ENCODE measurements at regions not wholly inside any gene's neighbourhood (a gene's known extent, or its start where the extent isn't known, plus 50 kb on each side); places are given as distances from the start of the nearest gene placed in this dataset.

DNA sequence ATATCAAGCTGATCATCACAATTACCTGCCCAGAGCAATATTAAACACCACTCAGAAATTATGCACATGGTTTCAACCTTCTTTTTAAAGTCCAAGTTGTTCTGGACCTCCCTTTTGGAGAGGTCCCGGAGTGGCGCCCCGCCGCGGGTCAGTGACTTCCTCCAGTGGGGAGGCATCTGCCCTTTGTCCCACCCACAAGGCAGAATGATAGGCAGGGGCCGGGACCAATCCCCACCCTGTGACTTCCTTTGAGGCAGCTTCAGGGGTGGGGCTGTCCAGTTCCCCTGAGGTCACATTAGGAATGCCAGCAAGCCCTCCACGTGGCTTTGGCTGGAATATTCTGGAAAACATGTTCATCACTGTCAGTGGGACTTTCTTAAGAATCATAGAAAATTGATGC is 207.0 kb downstream of the ANKRD60 start:
- DNase-seq (ENCODE audit: low spot score in 2 of 2) = peak; percentile 37 to 50
- H3K27ac ChIP-seq = peak overlapping the region in 1 of 4 donors; percentile 60

DNA sequence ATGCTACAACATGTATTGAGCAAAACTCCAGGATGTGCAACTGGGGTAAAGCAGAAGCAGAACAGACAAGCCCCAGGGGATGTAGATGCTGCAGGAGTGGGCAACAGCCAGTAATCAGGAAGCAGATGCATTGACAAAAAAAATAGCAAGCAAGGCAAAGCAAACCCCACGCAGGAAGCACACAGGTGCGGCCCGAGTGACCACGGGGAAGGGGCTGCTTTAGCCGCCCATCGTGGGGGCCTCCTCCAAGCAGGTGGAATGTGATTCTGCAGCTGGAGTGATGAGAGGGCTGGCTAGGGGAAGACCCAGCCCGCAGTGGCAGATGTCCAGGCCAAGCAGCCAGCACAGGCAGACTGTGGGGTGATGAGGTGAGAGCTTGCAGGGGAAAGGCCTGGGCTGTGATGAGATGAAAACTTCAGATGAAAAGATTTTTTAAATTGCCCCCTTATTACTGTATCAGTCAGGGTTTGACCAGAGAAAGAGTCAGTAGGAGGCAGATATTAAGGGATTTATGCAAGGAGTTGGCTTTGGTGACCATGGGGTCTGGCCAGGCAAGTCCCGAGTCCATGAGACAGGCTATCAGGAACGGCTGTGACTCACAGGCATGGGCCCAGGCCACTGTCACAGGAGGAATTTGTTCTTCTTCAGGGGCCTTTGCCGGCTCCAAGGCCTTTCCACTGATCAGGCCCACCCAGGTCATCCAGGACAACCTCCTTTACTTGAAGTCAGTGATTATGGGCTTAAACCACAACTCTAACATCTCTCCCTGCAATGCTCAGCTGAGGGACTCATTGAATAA is 207.6 kb downstream of the ANKRD60 start:
- Histone ChIP-seq H3K4me3 (no peak overlapping the region), H3K4me1 (peaks cover 3 to 71% (median 14%) of the 10 kb centered on the region in 4 donors), H3K27me3 (no peaks in the 10 kb centered on the region), H3K9me3 (no peaks in the 10 kb centered on the region), H3K36me3 (no peaks in the 10 kb centered on the region), H3K27ac (peak overlapping the region in 2 of 4 donors; percentile 22 to 60)
- WGBS, 2 donors = 51 to 60% methylated on average over 10 of the region's 10 CpGs
- TF ChIP-seq, protein P1, sequence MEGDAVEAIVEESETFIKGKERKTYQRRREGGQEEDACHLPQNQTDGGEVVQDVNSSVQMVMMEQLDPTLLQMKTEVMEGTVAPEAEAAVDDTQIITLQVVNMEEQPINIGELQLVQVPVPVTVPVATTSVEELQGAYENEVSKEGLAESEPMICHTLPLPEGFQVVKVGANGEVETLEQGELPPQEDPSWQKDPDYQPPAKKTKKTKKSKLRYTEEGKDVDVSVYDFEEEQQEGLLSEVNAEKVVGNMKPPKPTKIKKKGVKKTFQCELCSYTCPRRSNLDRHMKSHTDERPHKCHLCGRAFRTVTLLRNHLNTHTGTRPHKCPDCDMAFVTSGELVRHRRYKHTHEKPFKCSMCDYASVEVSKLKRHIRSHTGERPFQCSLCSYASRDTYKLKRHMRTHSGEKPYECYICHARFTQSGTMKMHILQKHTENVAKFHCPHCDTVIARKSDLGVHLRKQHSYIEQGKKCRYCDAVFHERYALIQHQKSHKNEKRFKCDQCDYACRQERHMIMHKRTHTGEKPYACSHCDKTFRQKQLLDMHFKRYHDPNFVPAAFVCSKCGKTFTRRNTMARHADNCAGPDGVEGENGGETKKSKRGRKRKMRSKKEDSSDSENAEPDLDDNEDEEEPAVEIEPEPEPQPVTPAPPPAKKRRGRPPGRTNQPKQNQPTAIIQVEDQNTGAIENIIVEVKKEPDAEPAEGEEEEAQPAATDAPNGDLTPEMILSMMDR (IDR thresholded peaks at IDR 0.05) = no peak
- no peak for TF ChIP-seq POLR2A (IDR thresholded peaks at IDR 0.05)
- no peak for TF ChIP-seq EP300 (IDR thresholded peaks at IDR 0.05)
- no peak for DNase-seq (ENCODE audit: low spot score in 2 of 2)

More for the DNA sequence above, 207.0 kb downstream of the ANKRD60 start:
- Histone ChIP-seq H3K4me3 (no peak overlapping the region), H3K36me3 (no peaks in the 10 kb centered on the region), H3K27me3 (no peaks in the 10 kb centered on the region), H3K9me3 (no peaks in the 10 kb centered on the region), H3K4me1 (peaks cover 3 to 70% (median 14%) of the 10 kb centered on the region in 4 donors)
- no peak for TF ChIP-seq POLR2A (IDR thresholded peaks at IDR 0.05)
- no peak for TF ChIP-seq EP300 (IDR thresholded peaks at IDR 0.05)
- TF ChIP-seq, protein P1 (IDR thresholded peaks at IDR 0.05) = no peak
- WGBS, 2 donors = 75 to 84% methylated on average over 7 of the region's 7 CpGs

DNA sequence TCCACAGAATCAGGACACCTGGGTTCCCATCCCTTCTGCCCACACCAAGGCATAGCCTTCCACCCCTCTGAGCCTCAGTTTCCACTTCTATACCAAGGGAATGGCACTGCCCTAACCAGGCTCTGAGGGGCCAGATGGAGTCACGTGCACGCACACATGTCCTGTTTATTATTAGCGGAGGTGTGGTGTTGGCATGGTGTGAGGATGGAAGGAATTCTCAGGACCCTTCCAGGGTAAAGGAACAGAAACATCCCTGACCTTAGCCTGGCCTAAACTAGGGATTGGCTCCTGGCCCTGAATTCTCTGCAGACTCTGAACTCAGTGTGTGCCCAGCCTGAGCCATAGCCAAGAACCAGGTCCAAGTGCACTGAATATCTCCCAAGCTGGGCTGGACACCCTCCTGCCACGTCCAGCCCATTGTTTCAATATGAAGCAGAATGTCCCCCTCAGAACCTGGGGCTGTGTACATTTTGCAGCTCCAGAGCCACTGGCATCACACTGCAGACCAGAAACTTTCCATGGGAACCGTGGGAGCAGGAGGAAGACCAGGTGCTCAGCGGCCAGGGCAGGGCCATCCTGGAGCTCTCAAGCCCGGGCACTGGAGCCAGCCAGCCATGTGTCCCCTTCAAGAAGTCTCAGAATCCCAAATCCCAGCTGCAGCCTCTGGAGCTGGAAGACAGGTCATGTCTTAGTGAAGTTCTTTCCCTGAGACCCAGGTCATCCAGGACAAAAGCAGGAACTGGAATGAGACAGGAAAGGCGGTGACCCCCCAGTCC is 208.4 kb downstream of the ANKRD60 start:
- Histone ChIP-seq H3K27me3 (no peaks in the 10 kb centered on the region), H3K4me3 (no peak overlapping the region), H3K4me1 (peaks cover 3 to 65% (median 14%) of the 10 kb centered on the region in 4 donors), H3K36me3 (no peaks in the 10 kb centered on the region), H3K9me3 (no peaks in the 10 kb centered on the region), H3K27ac (peak overlapping the region in 2 of 4 donors; percentile 22 to 82)
- no peak for TF ChIP-seq EP300 (IDR thresholded peaks at IDR 0.05)
- TF ChIP-seq POLR2A (IDR thresholded peaks at IDR 0.05) = no peak
- TF ChIP-seq, protein P1 (IDR thresholded peaks at IDR 0.05) = no peak
- 65 to 79% methylated on average over 8 of the region's 8 CpGs for WGBS, 2 donors
- no peak for DNase-seq (ENCODE audit: low spot score in 2 of 2)

DNA sequence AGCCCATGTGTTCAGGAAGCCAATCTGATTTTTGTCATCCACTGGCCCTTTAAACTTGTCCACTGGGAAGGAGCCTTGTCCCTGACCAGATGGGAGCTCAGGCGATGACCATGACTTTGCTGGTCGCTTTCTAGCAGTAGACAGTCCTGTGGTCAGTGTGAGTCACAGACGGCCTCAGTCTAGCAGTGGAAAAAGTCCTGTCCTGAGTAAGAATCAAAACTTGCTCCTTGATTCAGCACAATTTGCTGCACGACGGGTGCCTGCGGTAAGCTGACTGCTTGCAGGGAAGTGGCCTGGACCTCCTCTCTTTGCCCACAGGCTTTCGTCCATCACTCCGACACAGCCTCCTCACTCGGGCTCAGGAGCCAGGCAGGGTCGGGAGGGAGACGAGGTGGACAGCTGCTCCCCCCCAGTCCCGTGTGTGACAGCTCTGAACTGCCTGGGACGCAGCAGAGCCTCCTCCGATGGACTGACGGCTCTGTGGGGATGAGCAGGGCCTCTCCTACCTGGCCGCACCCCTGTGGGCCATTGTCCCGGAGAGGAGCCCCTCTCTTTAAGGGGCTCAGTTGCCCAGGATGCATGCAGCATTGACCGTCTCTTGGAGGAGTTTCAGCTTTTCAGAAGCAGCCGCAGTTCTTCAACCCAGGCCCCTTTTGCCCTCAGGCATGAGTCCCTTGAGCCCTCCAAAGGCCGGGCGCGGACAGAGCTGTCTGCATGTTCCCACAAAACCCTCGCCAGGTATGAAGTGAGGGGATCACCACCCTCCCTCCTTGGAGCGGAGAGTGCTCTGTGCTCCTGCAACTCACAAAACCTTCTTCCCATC is 209.2 kb downstream of the ANKRD60 start:
- no peak for DNase-seq (ENCODE audit: low spot score in 2 of 2)
- no peak overlapping the region for H3K4me3 ChIP-seq
- no peaks in the 10 kb centered on the region for H3K9me3 ChIP-seq
- no peaks in the 10 kb centered on the region for H3K27me3 ChIP-seq
- no peaks in the 10 kb centered on the region for H3K36me3 ChIP-seq
- WGBS, 2 donors = 51 to 73% methylated on average over 20 to 22 of the region's 24 CpGs
- peaks cover 3 to 62% (median 14%) of the 10 kb centered on the region in 4 donors for H3K4me1 ChIP-seq
- peak overlapping the region in 2 of 4 donors; percentile 77 to 82 for H3K27ac ChIP-seq
- TF ChIP-seq EP300 (IDR thresholded peaks at IDR 0.05) = no peak
- TF ChIP-seq, protein P1 (IDR thresholded peaks at IDR 0.05) = no peak
- TF ChIP-seq POLR2A (IDR thresholded peaks at IDR 0.05) = no peak

Measured in tibial nerve (tissue), 4 donors.